ENCODE measurements at regions not wholly inside any gene's neighbourhood (a gene's known extent, or its start where the extent isn't known, plus 50 kb on each side); places are given as distances from the start of the nearest gene placed in this dataset.

DNA sequence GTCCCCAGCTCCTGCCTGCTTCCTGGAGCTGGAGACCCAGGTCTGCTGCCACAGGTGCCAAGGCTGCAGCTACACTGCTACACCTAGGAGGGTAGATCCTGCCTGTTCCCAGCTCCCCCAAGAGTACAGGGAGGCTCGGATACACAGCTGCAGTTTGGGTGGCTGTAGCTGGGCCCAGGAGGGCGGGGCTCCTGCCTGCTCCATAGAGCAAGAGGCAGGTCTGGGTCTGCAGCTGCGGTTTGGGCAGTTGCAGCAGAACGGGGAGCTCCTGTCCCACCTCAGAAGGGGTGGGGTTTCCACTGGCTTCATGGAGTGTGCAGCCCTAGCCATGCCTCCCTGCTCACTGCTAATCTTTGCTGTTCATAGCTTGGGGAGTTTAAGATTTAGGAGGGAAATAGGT is 199.0 kb downstream of the NUFIP1 start:
- TF ChIP-seq, protein P1, sequence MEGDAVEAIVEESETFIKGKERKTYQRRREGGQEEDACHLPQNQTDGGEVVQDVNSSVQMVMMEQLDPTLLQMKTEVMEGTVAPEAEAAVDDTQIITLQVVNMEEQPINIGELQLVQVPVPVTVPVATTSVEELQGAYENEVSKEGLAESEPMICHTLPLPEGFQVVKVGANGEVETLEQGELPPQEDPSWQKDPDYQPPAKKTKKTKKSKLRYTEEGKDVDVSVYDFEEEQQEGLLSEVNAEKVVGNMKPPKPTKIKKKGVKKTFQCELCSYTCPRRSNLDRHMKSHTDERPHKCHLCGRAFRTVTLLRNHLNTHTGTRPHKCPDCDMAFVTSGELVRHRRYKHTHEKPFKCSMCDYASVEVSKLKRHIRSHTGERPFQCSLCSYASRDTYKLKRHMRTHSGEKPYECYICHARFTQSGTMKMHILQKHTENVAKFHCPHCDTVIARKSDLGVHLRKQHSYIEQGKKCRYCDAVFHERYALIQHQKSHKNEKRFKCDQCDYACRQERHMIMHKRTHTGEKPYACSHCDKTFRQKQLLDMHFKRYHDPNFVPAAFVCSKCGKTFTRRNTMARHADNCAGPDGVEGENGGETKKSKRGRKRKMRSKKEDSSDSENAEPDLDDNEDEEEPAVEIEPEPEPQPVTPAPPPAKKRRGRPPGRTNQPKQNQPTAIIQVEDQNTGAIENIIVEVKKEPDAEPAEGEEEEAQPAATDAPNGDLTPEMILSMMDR (IDR thresholded peaks at IDR 0.05; ENCODE audit: borderline replicate concordance, extremely low read depth, low read length, poor library complexity, severe bottlenecking) = no peak
- no peak for TF ChIP-seq EZH2 (IDR thresholded peaks at IDR 0.05; ENCODE audit: borderline replicate concordance, low read depth, low read length, severe bottlenecking)
